SK-N-MC (cell line): ENCODE measurements at regions not wholly inside any gene's neighbourhood (a gene's known extent, or its start where the extent isn't known, plus 50 kb on each side); places are given as distances from the start of the nearest gene placed in this dataset.

ENCODE experiments used
- EZH2 ChIP-seq: fragments of 200-600 bp; sonication (generic); IDR thresholded peaks from one replicate; pipeline ENCODE4 v1.6.1; 2017; ENCODE audit warnings: antibody characterized with exemption
- POLR2AphosphoS5 ChIP-seq: IDR thresholded peaks from 2 replicates; pipeline ENCODE4 v1.6.1; 2012; ENCODE audit warnings: mild to moderate bottlenecking, low read depth, low read length, borderline replicate concordance

DNA sequence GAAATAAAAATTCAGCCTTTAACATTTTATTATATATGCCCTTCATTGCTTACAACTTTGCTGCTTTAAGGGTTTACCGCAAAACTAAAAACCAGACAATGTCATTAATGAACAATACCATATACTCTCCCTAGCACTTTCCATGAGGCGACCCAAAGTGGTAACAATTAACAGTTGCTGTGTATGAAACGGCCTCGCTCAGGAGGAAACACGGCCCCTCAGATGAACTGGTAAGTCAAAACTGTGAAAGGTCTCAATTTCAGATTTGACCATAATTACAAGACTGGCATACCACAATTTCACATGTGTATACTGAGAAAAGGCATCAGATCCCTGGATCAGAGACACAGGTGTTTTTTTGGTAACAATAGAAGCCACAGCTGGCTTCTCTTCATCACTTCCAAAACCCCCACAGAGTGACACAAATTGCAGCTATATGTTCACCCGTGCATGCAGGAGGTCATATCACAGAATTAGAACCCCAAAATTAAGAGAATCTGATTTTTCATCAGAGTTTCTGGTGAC is 611.9 kb upstream of the ADAMTS5 start:
- TF ChIP-seq EZH2 (no peak), POLR2AphosphoS5 (no peak)
